Stimulated activated CD4-positive, alpha-beta T cell treated with anti-CD3 and anti-CD28 coated beads, TNF-alpha, amount 100 ng/mL, for 4 hours (primary cell): ENCODE measurements at regions not wholly inside any gene's neighbourhood (a gene's known extent, or its start where the extent isn't known, plus 50 kb on each side); places are given as distances from the start of the nearest gene placed in this dataset.
"Not testable (repeated sequence)": the region's sequence is repeated elsewhere in the genome, so short reads cannot be mapped to it uniquely, and the experiment has no call there.

Experiments used
- DNase-seq, 3 experiments: peaks; one replicate each; pipeline ENCODE4 v3.0.0-alpha.2; 2020; ENCODE audit warnings: low read depth in 3 of 3

DNA sequence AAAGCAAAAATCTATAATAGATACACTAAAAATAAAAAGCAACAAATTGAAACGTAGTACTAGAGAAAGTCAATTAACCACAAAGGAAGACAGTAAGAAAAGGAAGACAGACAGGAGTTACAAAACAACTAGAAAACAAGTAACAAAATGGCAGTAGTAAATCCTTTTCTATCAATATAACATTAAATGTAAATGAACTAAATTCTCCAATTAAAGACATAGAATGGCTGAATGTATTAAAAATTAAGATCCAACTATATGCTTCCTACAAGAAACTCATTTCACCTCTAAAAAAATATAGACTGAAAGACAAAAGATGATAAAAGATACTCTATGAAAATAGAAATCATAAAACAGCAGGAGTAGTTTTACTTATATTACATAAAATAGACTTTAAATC, 79.1 kb downstream of the CTH start:
- DNase-seq = no peak

DNA sequence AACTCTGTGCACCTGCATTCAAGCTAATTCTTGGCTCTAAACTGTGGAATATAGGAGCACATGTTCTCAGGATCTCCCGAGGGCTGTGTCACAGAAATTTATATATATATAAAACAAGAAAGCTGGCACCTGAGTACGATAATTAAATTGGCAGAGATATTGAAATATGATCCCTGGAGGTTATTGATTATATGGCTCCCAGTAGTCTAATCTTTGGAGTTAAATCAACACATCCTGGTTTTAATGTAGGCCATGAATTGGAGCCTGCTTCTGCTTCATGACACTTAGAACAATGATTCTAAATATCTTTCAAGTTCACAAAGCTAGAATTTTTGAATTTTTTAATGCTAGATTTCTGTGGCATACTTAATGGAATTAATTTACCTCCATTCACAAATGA, 84.3 kb downstream of the CTH start:
- no peak for DNase-seq

- no peak for DNase-seq
Measured at GRCh38 chr1:70496181-70496580, 85.1 kb downstream of the CTH start.

DNA sequence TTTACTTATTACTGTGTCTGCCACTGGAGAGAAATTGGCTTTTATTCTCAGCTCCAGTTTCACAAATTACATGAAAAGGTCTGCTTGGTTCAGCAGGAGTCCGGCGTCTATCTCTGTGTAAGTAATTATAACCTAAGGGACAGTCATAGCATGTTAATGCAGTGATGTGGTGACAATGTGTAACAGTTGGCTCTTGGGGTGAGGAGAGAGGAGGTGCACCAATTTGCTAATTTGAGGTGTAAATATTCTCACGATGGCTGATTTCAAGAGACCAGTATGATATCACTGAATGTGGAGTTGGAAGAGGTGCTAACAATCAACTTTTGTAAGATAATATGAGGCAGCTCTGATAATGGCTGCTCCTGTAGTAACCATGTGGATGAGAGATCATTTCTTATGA, 86.1 kb downstream of the CTH start:
- DNase-seq = no peak

- DNase-seq = no peak
Measured at GRCh38 chr1:70498666-70499065, 87.6 kb downstream of the CTH start.

GRCh38 chr1:70499695-70500094, 88.6 kb downstream of the CTH start:
- no peak for DNase-seq

DNA sequence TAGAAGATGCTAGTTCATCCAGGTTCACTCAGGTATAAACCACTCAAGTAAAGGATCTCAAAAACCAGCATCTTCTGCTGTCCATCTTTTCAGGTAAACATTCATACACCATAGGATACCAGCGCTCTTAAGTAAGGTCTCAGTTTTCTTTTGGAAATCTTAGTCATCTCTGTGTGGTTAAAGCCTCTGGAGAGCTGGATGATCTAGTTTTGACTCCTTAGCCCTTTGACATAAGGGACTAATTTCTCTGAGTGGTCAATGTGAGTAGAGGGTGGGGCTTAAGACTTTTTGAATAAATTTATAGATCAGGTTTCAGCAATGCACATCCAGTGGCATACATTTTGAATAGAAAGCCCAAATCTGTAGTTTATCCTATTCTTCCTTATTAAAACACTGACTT, 92.3 kb downstream of the CTH start:
- DNase-seq = no peak

- DNase-seq = no peak
Measured at GRCh38 chr1:70504176-70504820, 93.2 kb downstream of the CTH start.

DNA sequence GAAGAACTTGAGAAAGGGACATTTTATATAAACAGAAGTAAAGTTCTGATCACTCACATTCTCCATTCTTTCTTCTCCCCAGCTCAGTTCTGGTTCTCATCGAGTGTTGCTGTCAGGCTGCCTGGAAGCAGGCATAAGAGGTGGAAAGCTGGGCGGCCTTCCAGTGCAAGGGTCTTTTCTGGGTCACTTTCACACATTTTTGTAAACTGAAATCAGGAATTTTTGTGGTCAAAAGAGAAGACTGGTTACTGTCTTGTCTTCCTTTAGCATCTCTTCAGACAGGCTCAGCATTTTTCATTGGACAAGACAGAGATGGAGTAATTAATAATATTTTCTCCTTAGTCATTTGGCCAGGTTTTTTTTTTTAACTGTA, 93.7 kb downstream of the CTH start:
- DNase-seq = no peak

DNA sequence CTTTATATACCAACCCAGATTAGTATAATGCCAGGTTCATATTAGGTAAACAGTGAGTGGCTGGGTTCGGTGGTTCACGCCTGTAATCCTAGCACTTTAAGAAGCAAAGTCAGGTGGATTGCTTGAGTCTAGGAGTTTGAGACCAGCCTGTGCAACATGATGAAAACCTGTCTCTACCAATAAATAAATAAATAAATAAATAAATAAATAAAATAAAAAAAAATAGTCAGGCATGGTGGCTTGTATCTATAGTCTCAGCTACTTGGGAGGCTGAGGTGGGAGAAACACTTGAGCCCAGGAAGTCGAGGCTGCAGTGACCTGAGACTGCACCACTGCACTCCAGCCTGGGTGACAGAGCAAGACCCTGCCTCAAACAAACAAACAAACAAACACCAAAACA, 96.9 kb downstream of the CTH start:
- DNase-seq = not testable (repeated sequence)

- DNase-seq = no peak
Measured at GRCh38 chr1:70509996-70510876, 99.2 kb downstream of the CTH start.

DNA sequence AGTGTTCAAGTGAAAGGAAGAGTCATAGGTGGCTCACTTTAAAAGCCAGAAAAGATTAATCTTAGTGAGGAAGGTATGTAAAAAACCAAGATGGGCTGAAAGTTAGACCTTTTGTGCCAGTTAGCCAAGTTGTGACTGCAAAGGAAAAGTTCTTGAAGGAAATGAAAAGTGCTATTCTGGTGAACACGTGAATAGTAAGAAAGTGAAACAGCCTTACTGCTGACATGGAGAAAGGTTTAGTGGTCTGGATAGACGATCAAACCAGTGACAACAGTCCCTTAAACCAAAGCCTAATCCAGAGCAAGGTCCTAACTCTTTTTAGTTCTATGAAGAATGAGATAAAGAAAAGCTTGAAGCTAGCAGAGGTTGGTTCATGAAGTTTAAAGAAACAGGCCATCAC, 106.4 kb downstream of the CTH start:
- DNase-seq = no peak

- no peak for DNase-seq
Measured at GRCh38 chr1:70518106-70518505, 107.0 kb downstream of the CTH start.

GRCh38 chr1:70528590-70529333, 117.7 kb downstream of the CTH start:
- DNase-seq = no peak

GRCh38 chr1:70536708-70537366, 125.8 kb downstream of the CTH start:
- no peak for DNase-seq

DNA sequence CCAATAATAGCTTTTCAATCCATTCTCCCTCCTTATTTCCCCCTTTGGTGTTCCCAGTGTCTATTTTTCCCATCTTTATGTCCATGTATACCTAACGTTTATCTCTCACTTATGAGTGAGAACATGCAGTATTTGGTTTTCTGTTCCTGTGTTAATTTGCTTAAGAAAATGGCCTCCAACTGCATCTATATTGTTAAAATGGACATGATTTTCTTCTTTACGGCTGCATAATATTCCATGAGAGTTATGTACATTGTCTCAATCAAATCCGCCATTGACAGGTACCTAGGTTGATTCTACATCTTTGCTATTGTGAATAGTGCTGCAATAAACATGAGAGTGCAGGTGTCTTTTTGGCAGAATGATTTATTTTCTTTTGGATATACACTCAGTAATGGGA, 126.7 kb downstream of the CTH start:
- DNase-seq = no peak

DNA sequence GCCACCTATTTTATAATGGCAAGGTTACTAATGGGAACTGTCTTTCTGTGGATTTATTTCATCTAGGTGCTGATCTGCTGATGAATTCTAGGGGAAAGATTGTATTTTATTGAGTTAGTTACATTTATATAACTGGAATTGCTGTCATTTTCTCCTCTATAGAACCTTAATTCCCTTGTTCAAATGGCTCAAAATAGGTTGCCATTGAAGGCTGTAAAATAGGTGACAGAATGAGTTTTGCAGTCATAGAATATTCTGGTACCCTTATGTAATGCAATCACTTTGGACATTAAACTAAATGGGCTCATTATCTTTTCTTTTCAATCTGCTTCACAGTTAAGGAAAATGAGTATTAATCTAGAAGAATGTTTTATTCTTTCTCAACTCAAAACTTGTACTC, 131.0 kb downstream of the CTH start:
- DNase-seq = no peak

DNA sequence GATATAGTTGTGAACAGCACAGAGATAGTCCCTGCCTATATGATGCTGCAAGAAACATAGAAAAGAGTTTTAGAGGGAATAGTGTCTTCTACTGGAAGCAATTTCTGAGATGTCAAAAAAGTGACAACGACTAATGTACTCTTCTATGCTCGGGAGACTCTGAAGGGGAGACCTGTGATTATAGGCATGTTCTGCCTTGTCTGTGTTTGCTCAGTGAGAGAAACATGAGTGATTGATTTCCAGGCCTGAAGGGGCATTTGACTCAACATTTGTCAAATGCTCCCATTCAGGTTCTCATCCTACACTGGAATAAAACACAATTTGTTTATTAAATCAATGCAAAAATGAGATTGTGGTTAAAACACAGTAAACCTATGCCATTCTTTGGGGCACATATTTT, 131.8 kb downstream of the CTH start:
- no peak for DNase-seq

DNA sequence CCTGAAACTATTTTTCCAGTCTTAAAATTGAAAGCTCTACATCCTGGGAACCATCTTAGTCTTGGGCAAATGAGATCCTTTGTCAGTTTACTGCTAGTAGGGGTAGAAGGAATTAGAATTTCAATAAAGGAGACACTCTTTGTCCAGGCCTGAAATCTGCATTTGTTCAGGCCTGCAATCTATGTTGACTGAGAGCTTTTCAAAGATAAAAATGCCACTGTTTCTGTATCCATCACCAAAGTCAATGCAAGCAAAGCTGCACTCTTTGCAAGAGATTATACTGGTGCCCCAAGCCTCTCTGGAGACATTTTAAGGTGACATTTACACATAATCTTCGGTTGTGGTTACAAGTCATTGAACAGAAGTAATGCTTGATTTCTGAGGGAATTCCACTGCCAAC, 135.7 kb downstream of the CTH start:
- no peak for DNase-seq

DNA sequence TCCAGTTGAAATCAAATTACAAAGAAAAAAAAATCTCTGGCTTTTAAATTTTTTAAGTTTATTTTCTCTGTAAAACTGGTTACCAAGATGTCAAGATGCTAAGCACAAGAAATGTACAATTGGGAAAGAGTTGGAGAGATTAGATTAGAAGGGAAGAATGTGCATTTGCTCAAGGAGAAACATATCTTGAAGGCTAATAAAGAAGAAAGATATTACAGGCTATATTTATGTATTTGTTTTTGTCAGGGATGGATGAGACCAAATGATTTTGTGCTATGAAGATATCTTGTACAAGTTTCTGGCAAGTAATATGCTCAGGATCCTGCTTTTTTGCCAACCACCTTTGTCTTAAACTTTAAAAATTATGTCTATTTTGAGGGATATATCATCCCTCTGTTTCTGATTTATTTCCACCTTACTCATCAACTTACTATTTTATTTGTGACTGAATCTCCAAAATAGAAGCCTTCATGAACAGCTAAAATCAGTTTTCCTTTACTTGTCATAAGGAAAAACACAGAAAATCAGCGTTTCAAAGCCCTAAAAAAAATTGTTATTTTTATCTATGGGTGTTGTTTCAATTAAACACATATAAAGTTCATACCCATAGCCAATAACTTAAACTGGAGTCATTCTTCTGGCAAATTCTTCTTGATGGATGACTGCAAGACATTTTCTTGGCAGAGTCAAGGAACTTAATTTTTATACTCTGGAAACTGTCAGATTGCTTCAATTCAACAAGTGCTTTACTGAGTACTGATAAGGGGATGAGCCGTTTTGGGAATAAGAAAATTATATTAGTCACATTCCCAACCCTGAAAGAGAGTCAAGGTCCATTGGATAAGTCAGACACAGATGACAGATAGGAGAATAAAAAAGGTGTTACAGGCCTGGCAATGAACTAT, 141.8 kb downstream of the CTH start:
- DNase-seq = no peak

- DNase-seq = no peak
Measured at GRCh38 chr1:70553567-70553956, 142.5 kb downstream of the CTH start.
